ENCODE measurements at regions not wholly inside any gene's neighbourhood (a gene's known extent, or its start where the extent isn't known, plus 50 kb on each side); places are given as distances from the start of the nearest gene placed in this dataset.

DNA sequence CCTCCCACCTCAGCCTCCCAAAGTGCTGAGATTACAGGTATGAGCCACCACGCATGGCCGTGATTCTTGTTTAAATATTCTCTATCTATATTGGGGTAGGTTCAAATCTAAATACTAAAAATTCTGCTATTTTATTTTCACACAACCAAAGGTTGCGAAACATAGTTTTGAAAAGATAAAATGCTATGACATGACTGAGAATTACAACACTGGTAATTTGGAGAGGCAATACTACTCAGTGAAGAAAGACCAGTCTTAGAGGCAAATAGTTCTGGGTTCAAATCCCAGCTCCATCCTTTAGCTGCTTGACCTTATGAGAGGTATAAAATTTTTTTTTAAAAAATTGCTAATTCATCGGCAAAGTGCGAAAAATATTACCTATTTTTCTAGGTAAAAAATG, 137.0 kb upstream of the PREP start:
- no peak for TF ChIP-seq CTCF (IDR thresholded peaks at IDR 0.05; ENCODE audit: low read depth, low read length, poor library complexity, severe bottlenecking)
- TF ChIP-seq EZH2phosphoT487 (IDR thresholded peaks at IDR 0.05; ENCODE audit: borderline replicate concordance, low read length): no peak

Data from DOHH2 (cell line).